Ascending aorta (tissue), 2 donors: ENCODE measurements at regions not wholly inside any gene's neighbourhood (a gene's known extent, or its start where the extent isn't known, plus 50 kb on each side); places are given as distances from the start of the nearest gene placed in this dataset.

Source experiments
- DNase-seq, 2 donors: peaks; one replicate each; pipeline ENCODE4 v3.0.0-alpha.2; 2019; ENCODE audit warnings: low spot score in 2 of 2
- H3K27ac ChIP-seq, 2 donors: fragments of 200-600 bp; sonication (generic); one replicate each; pipeline ENCODE4 v1.5.1; 2016 to 2017; ENCODE audit warnings: mild to moderate bottlenecking in 1 of 2
- H3K27me3 ChIP-seq: fragments of 200-600 bp; sonication (generic); one replicate; pipeline ENCODE4 v1.5.1; 2017
- H3K36me3 ChIP-seq, 2 donors: fragments of 200-600 bp; sonication (generic); one replicate each; pipeline ENCODE4 v1.5.1; 2016
- H3K4me1 ChIP-seq, 2 donors: fragments of 200-600 bp; sonication (generic); one replicate each; pipeline ENCODE4 v1.5.1; 2016 to 2017; ENCODE audit warnings: mild to moderate bottlenecking in 1 of 2
- H3K4me3 ChIP-seq, 2 donors: fragments of 200-600 bp; sonication (generic); one replicate each; pipeline ENCODE4 v1.5.1; 2016 to 2017; ENCODE audit warnings: mild to moderate bottlenecking in 1 of 2
- H3K9me3 ChIP-seq, 2 donors: fragments of 200-600 bp; sonication (generic); one replicate each; pipeline ENCODE4 v1.5.1; 2016
- intact Hi-C: fragments of 100-400 bp; cut with DNase I; formaldehyde crosslinking; loops from one replicate; pipeline ENCODE4 v1.15.1; 2023
- TF ChIP-seq, protein P1 (sequence below), 3 experiments: fragments of 200-600 bp in 2 of 3; fragments of 450-650 bp in 1 of 3; sonication (generic) in 2 of 3; IDR thresholded peaks; one replicate each; pipeline ENCODE4 v1.5.1; 2016 to 2019; ENCODE audit warnings: antibody characterized with exemption in 3 of 3, mild to moderate bottlenecking in 1 of 3, moderate library complexity in 1 of 3

- intact Hi-C loops, result no loop called here
- no peaks in the 10 kb centered on the region for H3K36me3 ChIP-seq
- no peak overlapping the region for H3K27ac ChIP-seq
- no peaks in the 10 kb centered on the region for H3K9me3 ChIP-seq
- no peak overlapping the region for H3K4me3 ChIP-seq
- H3K27me3 ChIP-seq, result no peaks in the 10 kb centered on the region
- H3K4me1 ChIP-seq, result no peaks in the 10 kb centered on the region
- TF ChIP-seq, protein P1, sequence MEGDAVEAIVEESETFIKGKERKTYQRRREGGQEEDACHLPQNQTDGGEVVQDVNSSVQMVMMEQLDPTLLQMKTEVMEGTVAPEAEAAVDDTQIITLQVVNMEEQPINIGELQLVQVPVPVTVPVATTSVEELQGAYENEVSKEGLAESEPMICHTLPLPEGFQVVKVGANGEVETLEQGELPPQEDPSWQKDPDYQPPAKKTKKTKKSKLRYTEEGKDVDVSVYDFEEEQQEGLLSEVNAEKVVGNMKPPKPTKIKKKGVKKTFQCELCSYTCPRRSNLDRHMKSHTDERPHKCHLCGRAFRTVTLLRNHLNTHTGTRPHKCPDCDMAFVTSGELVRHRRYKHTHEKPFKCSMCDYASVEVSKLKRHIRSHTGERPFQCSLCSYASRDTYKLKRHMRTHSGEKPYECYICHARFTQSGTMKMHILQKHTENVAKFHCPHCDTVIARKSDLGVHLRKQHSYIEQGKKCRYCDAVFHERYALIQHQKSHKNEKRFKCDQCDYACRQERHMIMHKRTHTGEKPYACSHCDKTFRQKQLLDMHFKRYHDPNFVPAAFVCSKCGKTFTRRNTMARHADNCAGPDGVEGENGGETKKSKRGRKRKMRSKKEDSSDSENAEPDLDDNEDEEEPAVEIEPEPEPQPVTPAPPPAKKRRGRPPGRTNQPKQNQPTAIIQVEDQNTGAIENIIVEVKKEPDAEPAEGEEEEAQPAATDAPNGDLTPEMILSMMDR (IDR thresholded peaks at IDR 0.05), result peak in 1 of 3 experiments; percentile 17
- DNase-seq, result no peak
Measured at GRCh38 chr13:80923907-80924306, 583.0 kb upstream of the SPRY2 start.

- no peaks in the 10 kb centered on the region for H3K36me3 ChIP-seq
- H3K4me1 ChIP-seq, result no peaks in the 10 kb centered on the region
- intact Hi-C loops, result no loop called here
- no peaks in the 10 kb centered on the region for H3K9me3 ChIP-seq
- no peak overlapping the region for H3K27ac ChIP-seq
- TF ChIP-seq, protein P1 (IDR thresholded peaks at IDR 0.05), result no peak
- DNase-seq, result no peak
- H3K27me3 ChIP-seq, result no peaks in the 10 kb centered on the region
- H3K4me3 ChIP-seq, result no peak overlapping the region
Measured at GRCh38 chr13:80921971-80922370, 581.0 kb upstream of the SPRY2 start.

- H3K27ac ChIP-seq, result no peak overlapping the region
- no peaks in the 10 kb centered on the region for H3K4me1 ChIP-seq
- no peak for DNase-seq
- intact Hi-C loops, result no loop called here
- no peak overlapping the region for H3K4me3 ChIP-seq
- TF ChIP-seq, protein P1 (IDR thresholded peaks at IDR 0.05), result no peak
- H3K36me3 ChIP-seq, result no peaks in the 10 kb centered on the region
- no peaks in the 10 kb centered on the region for H3K9me3 ChIP-seq
- no peaks in the 10 kb centered on the region for H3K27me3 ChIP-seq
Measured at GRCh38 chr13:80921541-80921940, 580.6 kb upstream of the SPRY2 start.

- no peaks in the 10 kb centered on the region for H3K36me3 ChIP-seq
- no peak overlapping the region for H3K27ac ChIP-seq
- TF ChIP-seq, protein P1 (IDR thresholded peaks at IDR 0.05), result no peak
- no peak for DNase-seq
- no peaks in the 10 kb centered on the region for H3K27me3 ChIP-seq
- H3K4me1 ChIP-seq, result no peaks in the 10 kb centered on the region
- intact Hi-C loops, result no loop called here
- H3K4me3 ChIP-seq, result no peak overlapping the region
- no peaks in the 10 kb centered on the region for H3K9me3 ChIP-seq
Measured at GRCh38 chr13:80906860-80907259, 565.9 kb upstream of the SPRY2 start.

GRCh38 chr13:80904386-80904785 is 563.5 kb upstream of the SPRY2 start:
- H3K4me3 ChIP-seq, result no peak overlapping the region

More at GRCh38 chr13:80904386-80904785, 563.5 kb upstream of the SPRY2 start:
- intact Hi-C loops, result no loop called here
- Histone ChIP-seq H3K27me3 (no peaks in the 10 kb centered on the region), H3K9me3 (no peaks in the 10 kb centered on the region), H3K27ac (no peak overlapping the region), H3K36me3 (no peaks in the 10 kb centered on the region), H3K4me1 (no peaks in the 10 kb centered on the region)
- TF ChIP-seq, protein P1 (IDR thresholded peaks at IDR 0.05), result no peak
- no peak for DNase-seq
